ENCODE measurements at regions not wholly inside any gene's neighbourhood (a gene's known extent, or its start where the extent isn't known, plus 50 kb on each side); places are given as distances from the start of the nearest gene placed in this dataset.
"Not testable (repeated sequence)": the region's sequence is repeated elsewhere in the genome, so short reads cannot be mapped to it uniquely, and the experiment has no call there.

- DNase-seq = no peak
These were observed 256.3 kb upstream of the SDK2 start for GRCh38 chr17:73900516-73900915.

- DNase-seq = no peak
These were observed 257.0 kb upstream of the SDK2 start for GRCh38 chr17:73901249-73901648.

GRCh38 chr17:73901661-73902415 lies 257.6 kb upstream of the SDK2 start:
- DNase-seq = peak; percentile 89

- peak; percentile 83 for DNase-seq
These were observed 258.4 kb upstream of the SDK2 start for GRCh38 chr17:73902416-73903181.

GRCh38 chr17:73906896-73907870 lies 262.9 kb upstream of the SDK2 start:
- no peak for DNase-seq

GRCh38 chr17:73909186-73909585 lies 264.9 kb upstream of the SDK2 start:
- no peak for DNase-seq

GRCh38 chr17:73910206-73910605 lies 266.0 kb upstream of the SDK2 start:
- DNase-seq = no peak

- DNase-seq = no peak
These were observed 266.7 kb upstream of the SDK2 start for GRCh38 chr17:73910821-73911515.

GRCh38 chr17:73911726-73912372 lies 267.6 kb upstream of the SDK2 start:
- DNase-seq = no peak

- no peak for DNase-seq
These were observed 268.1 kb upstream of the SDK2 start for GRCh38 chr17:73912373-73912746.

DNA sequence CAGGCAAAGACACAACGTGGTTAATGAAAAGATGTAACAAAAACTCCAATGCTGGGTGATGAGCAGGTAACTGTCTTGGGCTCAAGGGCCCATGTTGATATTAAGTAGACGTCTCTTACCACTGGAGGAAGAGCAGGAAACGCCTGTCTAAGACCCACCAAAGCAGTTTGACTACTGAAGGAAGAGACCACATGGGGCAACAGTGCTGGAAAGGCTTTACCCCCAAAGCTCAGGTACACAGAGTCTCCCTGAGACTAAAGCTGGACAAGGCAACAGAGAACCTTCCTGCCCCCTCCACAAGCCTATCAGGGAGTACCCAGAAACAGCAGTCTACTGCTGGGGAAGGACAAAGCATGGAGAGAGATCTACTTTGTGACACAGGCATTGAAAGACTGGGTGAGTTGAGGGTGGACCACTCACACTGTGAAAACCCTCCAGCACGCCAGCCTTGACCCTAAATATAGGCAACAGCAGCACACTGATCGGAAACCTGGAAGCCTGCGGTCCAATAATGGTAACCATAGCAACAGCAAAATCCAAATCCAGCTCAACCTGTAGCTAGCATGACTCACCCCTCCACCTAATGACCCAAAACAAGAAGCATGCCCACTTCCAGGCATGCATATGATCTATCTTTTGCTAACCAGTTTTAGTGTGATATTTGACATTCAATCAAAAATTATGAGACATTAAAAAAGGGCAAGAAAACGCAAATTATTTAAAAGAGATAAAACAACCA lies 270.5 kb upstream of the SDK2 start:
- DNase-seq = peak; percentile 60

- not testable (repeated sequence) for DNase-seq
These were observed 274.8 kb upstream of the SDK2 start for GRCh38 chr17:73919033-73919432.

- no peak for DNase-seq
These were observed 277.1 kb upstream of the SDK2 start for GRCh38 chr17:73921306-73921705.

- no peak for DNase-seq
These were observed 279.2 kb upstream of the RPL38 start for GRCh38 chr17:73924114-73924908.

DNA sequence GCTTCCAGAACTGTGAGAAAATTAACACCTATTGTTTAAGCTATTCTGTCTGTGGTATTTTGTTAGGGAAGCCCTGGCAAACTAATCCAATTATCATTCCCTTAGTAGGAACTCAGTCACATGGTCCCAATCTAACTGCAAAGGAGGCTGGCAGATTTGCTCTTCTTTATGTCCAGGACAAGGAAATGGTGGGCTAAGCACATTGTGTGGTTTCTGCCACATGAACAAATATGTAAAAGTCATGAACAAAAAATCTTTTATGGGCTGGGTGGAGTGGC lies 278.6 kb upstream of the RPL38 start:
- no peak for DNase-seq

GRCh38 chr17:73929860-73930430 lies 273.5 kb upstream of the RPL38 start:
- DNase-seq = no peak

DNA sequence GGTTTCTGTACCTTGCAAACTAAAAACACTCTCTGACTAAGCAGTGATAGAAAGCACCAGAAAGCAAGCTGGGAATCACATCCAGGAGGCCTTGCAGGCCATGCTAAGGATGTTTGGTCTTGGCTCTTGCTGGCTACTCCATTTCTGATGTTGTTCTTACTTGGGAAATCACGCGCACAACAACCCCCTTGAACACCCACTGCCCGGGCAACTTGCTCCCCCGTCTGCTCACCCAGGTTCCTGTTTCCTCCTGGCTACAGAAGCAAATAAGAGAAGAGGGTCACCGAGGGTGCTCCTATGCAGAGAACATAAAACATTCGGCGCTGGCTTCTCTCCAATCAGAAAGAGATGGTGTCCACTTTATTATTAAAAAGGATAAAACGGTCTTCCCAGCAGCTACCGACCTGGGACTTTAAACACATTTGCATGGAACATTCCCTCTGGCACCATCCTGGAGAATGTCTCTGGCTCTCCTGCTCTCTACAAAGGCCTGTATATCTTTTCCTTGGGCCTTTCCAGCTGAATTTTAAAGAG lies 271.2 kb upstream of the RPL38 start:
- DNase-seq = no peak

GRCh38 chr17:73933164-73933766 lies 270.2 kb upstream of the RPL38 start:
- DNase-seq = no peak

DNA sequence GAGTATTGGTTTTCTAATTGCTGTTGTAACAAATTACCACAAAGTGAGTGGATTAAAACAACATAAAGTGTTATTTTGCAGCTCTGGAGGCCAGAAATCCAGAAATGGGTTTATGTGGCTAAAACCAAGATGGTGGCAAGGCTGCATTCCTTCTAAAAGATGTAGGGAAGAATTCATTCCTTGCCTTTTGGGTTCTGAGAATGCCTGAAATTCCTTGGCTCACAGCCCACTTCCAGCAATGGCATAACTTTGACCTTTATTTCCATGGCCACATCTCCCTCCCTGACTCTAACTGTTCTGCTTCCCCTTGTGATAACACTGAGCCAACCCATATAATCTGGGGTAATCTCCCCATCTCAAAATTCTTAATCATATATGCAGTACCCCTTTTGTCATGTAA lies 269.6 kb upstream of the RPL38 start:
- DNase-seq = no peak

DNA sequence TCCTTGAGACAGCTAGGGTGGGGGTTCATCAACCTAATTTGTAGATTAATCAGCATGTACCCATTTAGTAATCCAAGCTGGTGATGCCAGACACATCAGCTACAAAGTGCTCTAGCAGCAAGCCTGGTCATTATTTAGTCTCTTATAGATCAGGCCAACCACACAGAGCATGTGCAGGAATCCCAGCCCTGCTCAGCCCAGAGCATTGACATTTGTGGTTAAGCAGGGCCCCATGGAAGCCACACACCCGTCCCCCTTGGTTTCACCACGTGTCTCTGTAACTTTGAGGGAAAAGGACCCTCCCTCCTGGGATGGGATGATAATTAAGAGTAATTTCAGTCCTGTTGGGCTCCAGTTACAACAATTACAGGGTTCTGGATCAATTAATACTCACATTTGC lies 268.8 kb upstream of the RPL38 start:
- DNase-seq = no peak

All from DMS53 (cell line).